ENCODE measurements at regions not wholly inside any gene's neighbourhood (a gene's known extent, or its start where the extent isn't known, plus 50 kb on each side); places are given as distances from the start of the nearest gene placed in this dataset.

- no peak for DNase-seq (ENCODE audit: low read depth)
These were observed 74.7 kb upstream of the SHISAL1 start for GRCh38 chr22:44387486-44387885.

- no peak for DNase-seq (ENCODE audit: low read depth)
These were observed 73.8 kb upstream of the SHISAL1 start for GRCh38 chr22:44386386-44387035.

- DNase-seq (ENCODE audit: low read depth) = no peak
These were observed 73.0 kb upstream of the SHISAL1 start for GRCh38 chr22:44385781-44386180.

DNA sequence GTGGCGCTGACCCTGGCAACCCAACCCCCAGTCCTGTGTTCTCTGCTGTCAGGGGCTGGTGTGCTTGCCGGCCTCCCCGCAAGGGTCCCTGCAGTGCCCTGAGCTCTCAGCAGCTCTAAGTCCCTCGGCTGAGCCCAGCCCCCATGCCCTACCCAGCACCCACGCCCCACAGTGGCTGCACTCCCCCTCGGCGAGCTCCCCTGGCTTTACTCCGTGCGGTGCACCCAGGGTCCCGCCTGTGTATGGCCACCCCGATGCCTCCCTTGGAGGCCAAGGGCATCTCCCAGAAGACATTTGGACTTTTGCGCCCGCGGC, 72.5 kb upstream of the SHISAL1 start:
- DNase-seq (ENCODE audit: low read depth) = no peak

- no peak for DNase-seq (ENCODE audit: low read depth)
These were observed 72.0 kb upstream of the SHISAL1 start for GRCh38 chr22:44384563-44385295.

GRCh38 chr22:44383652-44384562, 71.2 kb upstream of the SHISAL1 start:
- no peak for DNase-seq (ENCODE audit: low read depth)

- no peak for DNase-seq (ENCODE audit: low read depth)
These were observed 70.4 kb upstream of the SHISAL1 start for GRCh38 chr22:44383064-44383575.

DNA sequence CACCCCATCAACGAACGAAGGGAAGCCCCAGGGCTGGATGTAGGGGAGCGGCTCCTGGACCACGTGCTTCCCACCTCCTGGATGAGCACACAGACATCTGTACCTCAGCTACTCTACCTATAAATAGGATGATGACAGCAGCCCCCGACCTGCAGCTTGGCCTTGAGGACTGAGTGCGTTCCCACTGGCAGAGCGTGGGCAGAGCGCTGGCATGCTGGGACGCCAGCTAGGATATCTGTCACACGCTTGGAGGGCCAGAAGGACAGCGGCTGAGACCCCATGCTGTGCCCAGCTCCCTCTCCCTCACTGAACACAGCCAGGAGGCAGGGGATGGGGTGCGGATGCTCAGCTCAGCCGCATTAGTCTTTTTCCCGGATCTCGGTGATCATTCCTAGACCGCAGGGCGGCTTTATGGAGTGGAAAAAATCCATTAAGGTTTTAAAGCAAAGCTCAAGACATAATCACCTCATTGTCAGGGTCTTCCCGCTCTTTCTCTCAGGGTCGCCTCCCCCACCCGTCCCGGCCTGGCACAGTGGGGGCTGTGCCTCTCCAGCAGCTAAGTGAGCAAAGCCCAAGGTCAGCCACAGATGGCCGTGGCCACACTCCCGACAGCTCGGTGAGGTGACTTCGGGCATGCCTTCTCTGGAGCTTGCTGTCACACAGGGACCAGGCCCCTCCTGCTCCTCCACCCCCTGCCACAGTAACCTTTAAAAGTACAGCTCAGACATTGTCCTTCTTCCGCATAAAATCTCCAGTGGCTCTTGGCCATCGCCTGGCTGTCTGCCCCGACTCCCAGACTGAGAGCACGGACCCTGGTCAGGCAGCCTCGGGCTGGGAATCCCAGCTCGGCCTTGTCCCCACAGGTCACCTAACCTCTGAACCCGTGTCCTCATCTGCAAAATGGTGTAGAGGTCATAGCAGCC, 69.6 kb upstream of the SHISAL1 start:
- no peak for DNase-seq (ENCODE audit: low read depth)

- DNase-seq (ENCODE audit: low read depth) = no peak
These were observed 69.0 kb upstream of the SHISAL1 start for GRCh38 chr22:44381761-44382115.

DNA sequence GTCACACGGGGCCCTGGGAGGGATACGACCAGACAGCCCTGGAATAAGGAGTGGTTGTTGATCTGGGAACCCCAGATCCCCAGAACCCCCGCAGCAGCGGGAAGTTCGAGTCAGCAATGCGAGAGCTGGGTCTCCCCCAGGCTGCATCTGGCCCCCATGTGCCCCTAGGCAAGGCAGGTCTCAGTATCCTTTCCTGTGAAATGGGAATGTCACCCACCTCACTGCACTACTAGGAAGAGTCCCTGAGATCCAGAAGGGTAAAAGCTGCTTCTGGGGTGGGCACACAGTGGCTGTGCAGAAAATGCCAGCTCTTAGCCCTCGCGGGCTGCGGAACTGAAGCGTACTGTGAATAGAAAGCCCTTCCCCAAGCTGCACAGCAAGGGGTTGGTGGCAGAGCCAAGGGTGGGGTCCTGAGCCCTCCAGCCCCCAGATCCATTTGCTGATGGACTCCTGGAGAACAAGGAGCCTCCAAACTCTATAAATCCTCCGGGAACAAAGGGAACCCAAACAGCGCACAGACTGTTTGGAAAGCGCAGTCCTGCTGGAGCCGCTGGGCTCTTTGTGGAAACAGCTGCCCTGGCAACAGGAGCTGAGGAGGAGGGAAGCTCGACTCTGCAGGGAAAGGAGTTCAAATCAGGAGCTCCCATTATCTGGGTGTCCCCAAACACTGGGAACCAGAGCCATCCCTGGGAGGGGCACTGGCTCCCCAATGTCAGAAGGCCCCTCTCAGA, 68.2 kb upstream of the SHISAL1 start:
- DNase-seq (ENCODE audit: low read depth) = no peak

- DNase-seq (ENCODE audit: low read depth) = no peak
These were observed 67.3 kb upstream of the SHISAL1 start for GRCh38 chr22:44379817-44380755.

GRCh38 chr22:44378380-44378779, 65.6 kb upstream of the SHISAL1 start:
- DNase-seq (ENCODE audit: low read depth) = no peak

GRCh38 chr22:44375451-44375850, 62.7 kb upstream of the SHISAL1 start:
- DNase-seq (ENCODE audit: low read depth) = no peak

DNA sequence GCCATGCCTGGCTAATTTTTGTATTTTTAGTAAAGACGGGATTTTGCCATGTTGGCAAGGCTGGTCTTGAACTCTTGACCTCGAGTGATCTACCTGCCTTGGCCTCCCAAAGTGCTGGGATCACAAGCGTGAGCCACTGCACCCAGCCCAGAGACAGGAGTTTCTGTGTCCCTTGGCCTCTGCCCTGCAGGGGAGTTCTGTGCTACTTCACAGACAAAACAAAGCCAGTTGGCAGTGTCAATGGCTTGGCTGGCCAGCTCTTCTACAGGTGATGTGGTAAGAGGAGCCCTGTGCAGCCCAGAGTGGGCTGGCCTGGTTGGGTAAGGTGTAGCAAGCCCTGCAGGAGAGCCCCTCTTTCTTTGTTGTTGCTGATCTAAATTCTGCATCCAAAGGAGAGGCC, 60.5 kb upstream of the SHISAL1 start:
- no peak for DNase-seq (ENCODE audit: low read depth)

GRCh38 chr22:44372611-44373010, 59.9 kb upstream of the SHISAL1 start:
- no peak for DNase-seq (ENCODE audit: low read depth)

DNA sequence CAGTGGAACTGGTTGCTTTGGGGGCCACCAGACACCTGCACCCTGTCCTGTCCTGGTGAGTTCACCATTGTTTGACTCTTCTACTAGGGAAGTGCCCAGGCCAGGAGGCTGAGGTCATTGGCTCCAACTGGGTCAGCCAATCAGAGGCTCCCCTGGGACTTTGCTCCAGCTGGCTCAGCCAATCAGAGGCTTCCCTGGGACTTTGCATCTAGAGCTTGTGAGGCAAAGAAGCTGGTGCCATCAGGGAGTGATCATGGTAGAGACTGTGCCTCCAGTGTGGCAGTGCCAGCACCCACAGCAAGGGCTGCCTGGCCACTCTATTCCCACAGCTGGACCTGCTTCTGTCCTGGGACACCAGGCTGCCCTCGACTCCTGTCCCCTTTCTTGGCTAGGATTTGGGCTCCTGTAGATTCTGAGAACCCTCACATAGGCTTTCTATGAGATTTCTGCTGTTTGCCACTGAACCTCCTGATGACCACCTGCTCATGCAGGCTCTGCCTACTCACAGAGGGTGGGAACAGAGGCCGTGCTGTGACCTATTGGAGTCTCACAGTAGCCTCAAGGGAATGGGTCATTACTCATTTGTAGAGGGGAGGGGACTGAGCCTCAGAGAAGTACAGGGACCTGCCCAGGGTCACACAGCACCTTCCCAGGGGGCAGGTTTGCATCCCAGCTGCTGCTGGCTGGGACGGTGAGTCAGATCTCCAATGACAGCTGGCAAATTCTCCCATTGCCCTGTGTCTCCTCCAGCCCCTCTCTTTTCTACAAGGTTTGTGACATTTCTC, 59.2 kb upstream of the SHISAL1 start:
- no peak for DNase-seq (ENCODE audit: low read depth)

GRCh38 chr22:44369916-44370801, 57.4 kb upstream of the SHISAL1 start:
- no peak for DNase-seq (ENCODE audit: low read depth)
